K562 (cell line): ENCODE measurements at regions not wholly inside any gene's neighbourhood (a gene's known extent, or its start where the extent isn't known, plus 50 kb on each side); places are given as distances from the start of the nearest gene placed in this dataset.

Experiments used
- ATAC-seq: fragments of 200-7000 bp; cut with Tn5 transposase; 3 replicates; pipeline ENCODE4 v1.9.1; 2020; ENCODE audit warnings: moderate library complexity
- BruUV-seq: library from RNA; stranded (reverse); fragments of 400-500 nt; replicated peaks from 2 replicates; lab custom pipeline; 2021; lab: Mats Ljungman, UMichigan
- CTCF ChIA-PET: fragments of 300-600 bp; formaldehyde crosslinking; extraction: SDS; loops from one replicate; lab custom pipeline; 2021; ENCODE audit warnings: low intra/inter-chr PET ratio; lab: Yijun Ruan, JAX
- POLR2A ChIA-PET: fragments of 300-600, 350-650 bp; sonication (Branson Sonifier 250); formaldehyde crosslinking; extraction: SDS; loops from one replicate; lab custom pipeline; 2021; ENCODE audit warnings: antibody characterized with exemption, inconsistent platforms; lab: Yijun Ruan, JAX
- DNase-seq, 4 experiments: peaks; one replicate each; pipeline versions ENCODE4 v3.0.0 to v3.0.0-alpha.2; 2011 to 2018; ENCODE audit warnings: low spot score in 3 of 4, mixed read lengths in 3 of 4; ENCODE audit errors: extremely low read depth in 1 of 4
- FAIRE-seq: peaks from 2 replicates; lab custom pipeline; 2011; peaks lifted over from hg19 to GRCh38; lab: Jason Lieb, UNC
- H2AFZ ChIP-seq: 2 replicates; pipeline ENCODE4 v1.6.0; 2011; ENCODE audit warnings: low read depth, low read length, control low read depth, inconsistent platforms
- H3K27ac ChIP-seq: fragments of 200-600 bp; 3 replicates; pipeline ENCODE4 v1.8.0; 2011; ENCODE audit warnings: low read depth, mild to moderate bottlenecking, control low read depth, inconsistent platforms, low read length, moderate library complexity, mixed read lengths; ENCODE audit errors: extremely low read depth
- H3K27me3 ChIP-seq, 2 experiments: fragments of 300-600 bp in 1 of 2; 2 replicates in 1 of 2; 3 replicates in 1 of 2; pipeline versions ENCODE4 v1.6.0 to v1.8.0; 2011; ENCODE audit warnings: inconsistent platforms in 2 of 2, low read length in 2 of 2, mild to moderate bottlenecking in 1 of 2, mixed read lengths in 1 of 2, moderate library complexity in 1 of 2; ENCODE audit not compliant: control insufficient read depth in 2 of 2, insufficient read depth in 2 of 2
- H3K36me3 ChIP-seq: fragments of 300-600 bp; 3 replicates; pipeline ENCODE4 v1.8.0; 2011; ENCODE audit warnings: mild to moderate bottlenecking, low read length, inconsistent platforms; ENCODE audit not compliant: control insufficient read depth, insufficient read depth
- H3K4me1 ChIP-seq, 2 experiments: fragments of 200-600 bp in 1 of 2; replicated peaks in 1 of 2; 2 replicates in 1 of 2; 3 replicates in 1 of 2; pipeline versions ENCODE4 v1.5.1 to v1.8.0; 2011; ENCODE audit warnings: inconsistent platforms in 2 of 2, low read length in 2 of 2, mild to moderate bottlenecking in 1 of 2, mixed read lengths in 1 of 2, moderate library complexity in 1 of 2; ENCODE audit not compliant: control insufficient read depth in 2 of 2, insufficient read depth in 2 of 2
- H3K4me2 ChIP-seq: 2 replicates; pipeline ENCODE4 v1.6.1; 2011; ENCODE audit warnings: low read length, control low read depth, inconsistent platforms, mixed read lengths; ENCODE audit not compliant: insufficient read depth
- H3K4me3 ChIP-seq: fragments of 200-600 bp; sonication (generic), shearing (Covaris generic); 2 replicates; pipeline ENCODE4 v1.5.1; 2016; ENCODE audit warnings: control low read depth, inconsistent platforms
- H3K79me2 ChIP-seq: fragments of 200-600 bp; 3 replicates; pipeline ENCODE4 v1.8.0; 2011; ENCODE audit warnings: low read length, inconsistent platforms; ENCODE audit not compliant: control insufficient read depth, insufficient read depth
- H3K9ac ChIP-seq, 2 experiments: 2 replicates each; pipeline versions ENCODE4 v1.6.0 to v1.6.1; 2011; ENCODE audit warnings: low read depth in 2 of 2, low read length in 2 of 2, control low read depth in 1 of 2, inconsistent platforms in 1 of 2, mild to moderate bottlenecking in 1 of 2, mixed read lengths in 1 of 2; ENCODE audit not compliant: insufficient read depth in 1 of 2
- H3K9me1 ChIP-seq: one replicate; pipeline ENCODE4 v1.6.0; 2011; ENCODE audit warnings: inconsistent platforms, mild to moderate bottlenecking, low read length, moderate library complexity; ENCODE audit not compliant: control insufficient read depth, insufficient read depth
- H3K9me3 ChIP-seq: replicated peaks from 2 replicates; pipeline ENCODE4 v1.5.1; 2011; ENCODE audit warnings: low read depth, low read length, inconsistent platforms; ENCODE audit not compliant: control insufficient read depth, insufficient read depth
- H4K20me1 ChIP-seq: replicated peaks from 2 replicates; pipeline ENCODE4 v1.6.1; 2011; ENCODE audit warnings: low read length, inconsistent platforms, mixed read lengths; ENCODE audit not compliant: control insufficient read depth, insufficient read depth
- DEAF1 ChIP-seq: fragments of 450-650 bp; formaldehyde crosslinking; IDR thresholded peaks from 2 replicates; pipeline ENCODE4 v1.4.0; 2020; ENCODE audit warnings: mild to moderate bottlenecking, moderate library complexity
- IRF2 ChIP-seq: sonication (generic); formaldehyde crosslinking; IDR thresholded peaks from 2 replicates; pipeline ENCODE4 v1.8.1; 2022; ENCODE audit warnings: mild to moderate bottlenecking, missing genetic modification reagents
- KDM2B ChIP-seq: fragments of 250-450 bp; sonication (Bioruptor Pico); IDR thresholded peaks from 2 replicates; pipeline ENCODE4 v1.8.0; 2021; ENCODE audit warnings: mild to moderate bottlenecking, moderate library complexity
- NFATC3 ChIP-seq: fragments of 450-650 bp; IDR thresholded peaks from 2 replicates; pipeline ENCODE4 v1.6.1; 2017; ENCODE audit warnings: mild to moderate bottlenecking
- POLR2AphosphoS2 ChIP-seq: IDR thresholded peaks from 2 replicates; pipeline ENCODE4 v1.6.1; 2012; ENCODE audit warnings: low read length, improper control_type of control experiment
- SAFB2 ChIP-seq: fragments of 200-400 bp; formaldehyde crosslinking; IDR thresholded peaks from 2 replicates; pipeline ENCODE4 v1.6.1; 2018; ENCODE audit warnings: borderline replicate concordance, low read length, low read depth, moderate library complexity; ENCODE audit not compliant: severe bottlenecking
- THRAP3 ChIP-seq: fragments of 450-650 bp; IDR thresholded peaks from 2 replicates; pipeline ENCODE4 v1.6.1; 2016; ENCODE audit warnings: mild to moderate bottlenecking, inconsistent platforms, borderline replicate concordance
- ZBED1 ChIP-seq: IDR thresholded peaks from 2 replicates; pipeline ENCODE4 v1.6.1; 2014
- ZNF197 ChIP-seq: fragments of 200-800 bp; sonication (Bioruptor generic); IDR thresholded peaks from 2 replicates; pipeline ENCODE4 v1.6.1; 2016; ENCODE audit warnings: low read depth, missing genetic modification characterization, missing compliant biosample characterization
- ZNF224 ChIP-seq: sonication (generic); formaldehyde crosslinking; IDR thresholded peaks from 2 replicates; pipeline ENCODE4 v1.8.0; 2022; ENCODE audit warnings: mild to moderate bottlenecking, missing genetic modification reagents
- ZNF263 ChIP-seq: sonication (generic); formaldehyde crosslinking; IDR thresholded peaks from 2 replicates; pipeline ENCODE4 v1.8.0; 2022; ENCODE audit warnings: mild to moderate bottlenecking, missing genetic modification reagents, borderline replicate concordance
- ZNF354B ChIP-seq: fragments of 250-450 bp; sonication (Bioruptor Pico); IDR thresholded peaks from 2 replicates; pipeline ENCODE4 v1.4.0; 2020
- ZNF408 ChIP-seq: fragments of 250-450 bp; sonication (Bioruptor Pico); IDR thresholded peaks from 2 replicates; pipeline ENCODE4 v1.4.0; 2020; ENCODE audit warnings: low read depth, mild to moderate bottlenecking, moderate library complexity
- ZNF699 ChIP-seq: fragments of 250-450 bp; sonication (Bioruptor Pico); IDR thresholded peaks from 2 replicates; pipeline ENCODE4 v1.8.0; 2021; ENCODE audit warnings: mild to moderate bottlenecking, moderate library complexity; ENCODE audit not compliant: insufficient replicate concordance
- WGBS: fragments of 100-300 bp; shearing (Covaris generic); methylation state at CpG from one replicate; pipeline ENCODE4 v1.1.6; 2016; ENCODE audit warnings: low coverage, mixed read lengths; ENCODE audit not compliant: insufficient coverage; ENCODE audit errors: missing lambda C conversion rate; 5-methylcytosine and 5-hydroxymethylcytosine counted together
- in situ Hi-C: fragments of 300-500 bp; cut with MboI; formaldehyde crosslinking; loops from 4 replicates; pipeline ENCODE4 v1.15.0; 2018; ENCODE audit warnings: inconsistent platforms, mixed read lengths
- intact Hi-C: fragments of 100-400 bp; cut with micrococcal nuclease; formaldehyde crosslinking; loops from 2 replicates; pipeline ENCODE4 v1.14.2; 2022
- TF ChIP-seq, protein P1 (sequence below), 2 experiments: fragments of 450-650 bp; IDR thresholded peaks; 2 replicates each; pipeline ENCODE4 v1.6.1; 2016
- TF ChIP-seq, protein P2 (sequence below): fragments of 450-650 bp; IDR thresholded peaks from 2 replicates; pipeline ENCODE4 v1.6.1; 2014; ENCODE audit warnings: low read depth, mild to moderate bottlenecking, moderate library complexity, borderline replicate concordance

GRCh38 chr2:56508662-56509061 is 324.9 kb downstream of the CCDC85A start:
- intact Hi-C loops (no loop called here), in situ Hi-C loops (no loop called here)
- POLR2A ChIA-PET, result no interaction called here
- FAIRE-seq, result no peak
- no peaks in the 10 kb centered on the region for H3K36me3 ChIP-seq
- no peak overlapping the region for H3K4me2 ChIP-seq
- H3K4me1 ChIP-seq, result no peaks in the 10 kb centered on the region
- H3K9ac ChIP-seq, result no peak overlapping the region
- H3K79me2 ChIP-seq, result no peaks in the 10 kb centered on the region
- H2AFZ ChIP-seq, result no peak overlapping the region
- H3K4me3 ChIP-seq, result no peak overlapping the region
- DNase-seq, result no peak
- WGBS, result 0% methylated on average over 2 of the region's 2 CpGs
- TF ChIP-seq, protein P1, sequence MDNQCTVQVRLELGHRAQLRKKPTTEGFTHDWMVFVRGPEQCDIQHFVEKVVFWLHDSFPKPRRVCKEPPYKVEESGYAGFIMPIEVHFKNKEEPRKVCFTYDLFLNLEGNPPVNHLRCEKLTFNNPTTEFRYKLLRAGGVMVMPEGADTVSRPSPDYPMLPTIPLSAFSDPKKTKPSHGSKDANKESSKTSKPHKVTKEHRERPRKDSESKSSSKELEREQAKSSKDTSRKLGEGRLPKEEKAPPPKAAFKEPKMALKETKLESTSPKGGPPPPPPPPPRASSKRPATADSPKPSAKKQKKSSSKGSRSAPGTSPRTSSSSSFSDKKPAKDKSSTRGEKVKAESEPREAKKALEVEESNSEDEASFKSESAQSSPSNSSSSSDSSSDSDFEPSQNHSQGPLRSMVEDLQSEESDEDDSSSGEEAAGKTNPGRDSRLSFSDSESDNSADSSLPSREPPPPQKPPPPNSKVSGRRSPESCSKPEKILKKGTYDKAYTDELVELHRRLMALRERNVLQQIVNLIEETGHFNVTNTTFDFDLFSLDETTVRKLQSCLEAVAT (IDR thresholded peaks at IDR 0.05), result no peak
- no peak for TF ChIP-seq SAFB2
- no peak for TF ChIP-seq NFATC3
- no peak for TF ChIP-seq DEAF1 (CRISPR knock-in tag)
- TF ChIP-seq POLR2AphosphoS2, result no peak
- TF ChIP-seq ZNF224 (CRISPR knock-in tag), result no peak
- TF ChIP-seq IRF2 (CRISPR knock-in tag), result no peak
- no peak for TF ChIP-seq ZBED1
- no peak for TF ChIP-seq ZNF354B
- no peak for TF ChIP-seq THRAP3
- TF ChIP-seq, protein P2, sequence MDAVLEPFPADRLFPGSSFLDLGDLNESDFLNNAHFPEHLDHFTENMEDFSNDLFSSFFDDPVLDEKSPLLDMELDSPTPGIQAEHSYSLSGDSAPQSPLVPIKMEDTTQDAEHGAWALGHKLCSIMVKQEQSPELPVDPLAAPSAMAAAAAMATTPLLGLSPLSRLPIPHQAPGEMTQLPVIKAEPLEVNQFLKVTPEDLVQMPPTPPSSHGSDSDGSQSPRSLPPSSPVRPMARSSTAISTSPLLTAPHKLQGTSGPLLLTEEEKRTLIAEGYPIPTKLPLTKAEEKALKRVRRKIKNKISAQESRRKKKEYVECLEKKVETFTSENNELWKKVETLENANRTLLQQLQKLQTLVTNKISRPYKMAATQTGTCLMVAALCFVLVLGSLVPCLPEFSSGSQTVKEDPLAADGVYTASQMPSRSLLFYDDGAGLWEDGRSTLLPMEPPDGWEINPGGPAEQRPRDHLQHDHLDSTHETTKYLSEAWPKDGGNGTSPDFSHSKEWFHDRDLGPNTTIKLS, result no peak
- no peak for TF ChIP-seq ZNF408 (CRISPR knock-in tag)
- no peak for TF ChIP-seq ZNF699
- no peak for TF ChIP-seq KDM2B (CRISPR knock-in tag)
- no peak for TF ChIP-seq ZNF263 (CRISPR knock-in tag)
- no peak for TF ChIP-seq ZNF197
- no peaks in the 10 kb centered on the region for H3K27me3 ChIP-seq
- CTCF ChIA-PET, result no interaction called here
- H3K27ac ChIP-seq, result no peak overlapping the region
- H3K9me1 ChIP-seq, result no peaks in the 10 kb centered on the region
- BruUV-seq, result no TSS peak
- H4K20me1 ChIP-seq, result no peaks in the 10 kb centered on the region
- no peak for ATAC-seq
- no peaks in the 10 kb centered on the region; the same call in 1 of the 2 replicates for H3K9me3 ChIP-seq
